SK-N-SH (cell line): ENCODE measurements at regions not wholly inside any gene's neighbourhood (a gene's known extent, or its start where the extent isn't known, plus 50 kb on each side); places are given as distances from the start of the nearest gene placed in this dataset.

Source experiments
- CTCF ChIA-PET: fragments of 300-600, 350-600 bp; formaldehyde crosslinking; extraction: SDS; loops from one replicate; lab custom pipeline; 2021; lab: Yijun Ruan, JAX
- POLR2A ChIA-PET: fragments of 350-600 bp; sonication (Branson Sonifier 250); formaldehyde crosslinking; extraction: SDS; loops from one replicate; lab custom pipeline; 2020; ENCODE audit warnings: antibody characterized with exemption, inconsistent platforms; lab: Yijun Ruan, JAX
- DNase-seq: peaks from one replicate; pipeline ENCODE4 v3.0.0; 2012
- H2AFZ ChIP-seq: fragments of 200-600 bp; sonication (generic); 2 replicates; pipeline ENCODE4 v1.8.1; 2016; ENCODE audit warnings: antibody characterized with exemption, mild to moderate bottlenecking, low read depth
- H3F3A ChIP-seq: fragments of 200-600 bp; sonication (generic); replicated peaks from 2 replicates; pipeline ENCODE3; 2016; ENCODE audit warnings: antibody characterized with exemption, mild to moderate bottlenecking; ENCODE audit not compliant: insufficient read depth
- H3K27ac ChIP-seq, 2 experiments: fragments of 200-500 bp in 1 of 2; fragments of 200-600 bp in 1 of 2; sonication (Bioruptor generic) in 1 of 2; sonication (generic), shearing (Covaris generic) in 1 of 2; 2 replicates each; pipeline versions ENCODE4 v1.5.1 to v1.6.1; 2014 to 2016; ENCODE audit warnings: low read depth in 2 of 2, inconsistent platforms in 1 of 2, low read length in 1 of 2, mild to moderate bottlenecking in 1 of 2, mixed read lengths in 1 of 2
- H3K27me3 ChIP-seq: fragments of 200-600 bp; sonication (generic), shearing (Covaris generic); 2 replicates; pipeline ENCODE4 v1.6.1; 2016; ENCODE audit warnings: mixed run types; ENCODE audit not compliant: insufficient read depth
- H3K36me3 ChIP-seq, 2 experiments: fragments of 200-500 bp in 1 of 2; fragments of 200-600 bp in 1 of 2; sonication (Bioruptor generic) in 1 of 2; sonication (generic) in 1 of 2; replicated peaks in 1 of 2; 2 replicates each; pipeline versions ENCODE3 to v1.5.1; 2014 to 2016; ENCODE audit warnings: low read length in 1 of 2, mild to moderate bottlenecking in 1 of 2; ENCODE audit not compliant: insufficient read depth in 2 of 2, control insufficient read depth in 1 of 2
- H3K4me1 ChIP-seq, 2 experiments: fragments of 200-500 bp in 1 of 2; fragments of 200-600 bp in 1 of 2; sonication (Bioruptor generic) in 1 of 2; sonication (generic), shearing (Covaris generic) in 1 of 2; 2 replicates each; pipeline versions ENCODE4 v1.5.1 to v1.6.1; 2014 to 2016; ENCODE audit warnings: low read depth in 1 of 2, low read length in 1 of 2, mixed run types in 1 of 2; ENCODE audit not compliant: insufficient read depth in 2 of 2, control insufficient read depth in 1 of 2
- H3K4me2 ChIP-seq: fragments of 200-600 bp; sonication (generic), shearing (Covaris generic); 2 replicates; pipeline ENCODE4 v1.6.1; 2017; ENCODE audit warnings: mixed run types
- H3K4me3 ChIP-seq, 2 experiments: fragments of 200-500 bp in 1 of 2; fragments of 200-600 bp in 1 of 2; sonication (Bioruptor generic) in 1 of 2; sonication (generic), shearing (Covaris generic) in 1 of 2; 2 replicates each; pipeline versions ENCODE4 v1.5.1 to v1.8.1; 2014 to 2016; ENCODE audit warnings: low read depth in 2 of 2, inconsistent platforms in 1 of 2, low read length in 1 of 2, mild to moderate bottlenecking in 1 of 2, mixed read lengths in 1 of 2, moderate library complexity in 1 of 2
- H3K79me2 ChIP-seq: fragments of 200-600 bp; sonication (generic); 2 replicates; pipeline ENCODE4 v1.8.1; 2017; ENCODE audit warnings: mild to moderate bottlenecking; ENCODE audit not compliant: insufficient read depth
- H3K9ac ChIP-seq: fragments of 200-600 bp; sonication (generic); 2 replicates; pipeline ENCODE4 v1.6.1; 2017; ENCODE audit warnings: mixed run types
- H3K9me2 ChIP-seq: fragments of 200-600 bp; sonication (generic); 2 replicates; pipeline ENCODE4 v1.6.1; 2017; ENCODE audit warnings: mixed run types
- H3K9me3 ChIP-seq: fragments of 200-600 bp; sonication (generic); 2 replicates; pipeline ENCODE4 v1.6.1; 2017; ENCODE audit warnings: mixed run types, mild to moderate bottlenecking, moderate library complexity
- H4K20me1 ChIP-seq: fragments of 200-600 bp; sonication (generic); 2 replicates; pipeline ENCODE4 v1.6.1; 2017; ENCODE audit warnings: mild to moderate bottlenecking, mixed run types; ENCODE audit not compliant: insufficient read depth
- CHD2 ChIP-seq: fragments of 150-350 bp; IDR thresholded peaks from 2 replicates; pipeline ENCODE4 v1.6.1; 2018; ENCODE audit warnings: low read length; ENCODE audit not compliant: partially characterized antibody
- ELF1 ChIP-seq: IDR thresholded peaks from 2 replicates; pipeline ENCODE4 v1.4.0; 2012
- EP300 ChIP-seq, 2 experiments: IDR thresholded peaks; 2 replicates each; pipeline versions ENCODE4 v1.4.0 to v1.6.1; 2012; ENCODE audit warnings: borderline replicate concordance in 1 of 2, low read depth in 1 of 2, low read length in 1 of 2
- EZH2phosphoT487 ChIP-seq: fragments of 200-600 bp; sonication (generic); IDR thresholded peaks from 2 replicates; pipeline ENCODE4 v1.6.1; 2017; ENCODE audit warnings: low read depth, mixed run types, mild to moderate bottlenecking, antibody characterized with exemption, moderate library complexity, borderline replicate concordance
- FOXJ3 ChIP-seq: sonication (generic); formaldehyde crosslinking; IDR thresholded peaks from 2 replicates; pipeline ENCODE4 v1.5.1; 2020; ENCODE audit warnings: mild to moderate bottlenecking, missing genetic modification reagents
- GABPA ChIP-seq: IDR thresholded peaks from 2 replicates; pipeline ENCODE4 v1.4.0; 2012; ENCODE audit warnings: low read depth, mild to moderate bottlenecking
- GATA2 ChIP-seq: sonication (generic); formaldehyde crosslinking; IDR thresholded peaks from 2 replicates; pipeline ENCODE4 v1.5.0; 2020; ENCODE audit warnings: mild to moderate bottlenecking, missing genetic modification reagents
- IRF3 ChIP-seq: fragments of 150-350 bp; IDR thresholded peaks from 2 replicates; pipeline ENCODE4 v1.6.1; 2016; ENCODE audit warnings: mild to moderate bottlenecking, low read depth, low read length
- JUND ChIP-seq: IDR thresholded peaks from 2 replicates; pipeline ENCODE4 v1.4.0; 2012
- MEF2A ChIP-seq: IDR thresholded peaks from 2 replicates; pipeline ENCODE4 v1.4.0; 2012; ENCODE audit warnings: low read depth, borderline replicate concordance
- MXI1 ChIP-seq: IDR thresholded peaks from 2 replicates; pipeline ENCODE4 v1.6.1; 2012; ENCODE audit warnings: mild to moderate bottlenecking, low read depth, low read length, improper control_type of control experiment
- NFIC ChIP-seq: IDR thresholded peaks from 2 replicates; pipeline ENCODE4 v1.4.0; 2012; ENCODE audit warnings: borderline replicate concordance
- NRF1 ChIP-seq: IDR thresholded peaks from 2 replicates; pipeline ENCODE4 v1.6.1; 2012; ENCODE audit warnings: low read depth, mild to moderate bottlenecking, low read length
- POLR2AphosphoS5 ChIP-seq: IDR thresholded peaks from 2 replicates; pipeline ENCODE4 v1.6.1; 2012; ENCODE audit warnings: low read depth, low read length
- RCOR1 ChIP-seq: fragments of 150-350 bp; IDR thresholded peaks from 2 replicates; pipeline ENCODE4 v1.6.1; 2017; ENCODE audit warnings: antibody characterized with exemption, low read length
- REST ChIP-seq: IDR thresholded peaks from 2 replicates; pipeline ENCODE4 v1.6.1; 2012; ENCODE audit warnings: mild to moderate bottlenecking, low read depth, low read length, moderate library complexity
- RFX5 ChIP-seq: IDR thresholded peaks from 2 replicates; pipeline ENCODE4 v1.6.1; 2012; ENCODE audit warnings: mild to moderate bottlenecking, improper control_type of control experiment, low read length
- RXRA ChIP-seq: IDR thresholded peaks from 2 replicates; pipeline ENCODE4 v1.4.0; 2012; ENCODE audit warnings: low read depth, mild to moderate bottlenecking, borderline replicate concordance
- TAF1 ChIP-seq: IDR thresholded peaks from 2 replicates; pipeline ENCODE4 v1.6.1; 2012; ENCODE audit warnings: low read depth, mild to moderate bottlenecking, low read length, moderate library complexity, borderline replicate concordance
- TCF12 ChIP-seq: IDR thresholded peaks from 2 replicates; pipeline ENCODE4 v1.4.0; 2012
- TEAD4 ChIP-seq: IDR thresholded peaks from 2 replicates; pipeline ENCODE4 v1.4.0; 2012; ENCODE audit warnings: mild to moderate bottlenecking, borderline replicate concordance; ENCODE audit not compliant: insufficient read depth
- USF1 ChIP-seq: IDR thresholded peaks from 2 replicates; pipeline ENCODE4 v1.4.0; 2012; ENCODE audit warnings: low read depth, borderline replicate concordance
- ZBTB33 ChIP-seq: IDR thresholded peaks from 2 replicates; pipeline ENCODE4 v1.4.0; 2012; ENCODE audit warnings: low read depth, borderline replicate concordance
- WGBS: methylation state at CpG from one replicate; pipeline ENCODE4 v1.1.6; 2017; ENCODE audit warnings: low lambda C conversion rate; 5-methylcytosine and 5-hydroxymethylcytosine counted together

- no peak overlapping the region for H3K4me3 ChIP-seq
- H3K4me2 ChIP-seq: no peak overlapping the region
- TF ChIP-seq NFIC (no peak), MEF2A (no peak), CHD2 (no peak), ELF1 (no peak), GATA2 (no peak), MXI1 (no peak), RCOR1 (no peak), TAF1 (no peak), FOXJ3 (CRISPR knock-in tag) (no peak), POLR2AphosphoS5 (no peak), REST (no peak), NRF1 (no peak), TCF12 (no peak)
- no peak overlapping the region for H2AFZ ChIP-seq
- no peaks in the 10 kb centered on the region for H3K79me2 ChIP-seq
- H3K27me3 ChIP-seq: no peaks in the 10 kb centered on the region
- H4K20me1 ChIP-seq: no peaks in the 10 kb centered on the region
- H3K4me1 ChIP-seq: no peaks in the 10 kb centered on the region
- ChIA-PET CTCF (no interaction called here), POLR2A (no interaction called here)
- no peaks in the 10 kb centered on the region for H3K9me2 ChIP-seq
- H3K9ac ChIP-seq: no peak overlapping the region
- no peaks in the 10 kb centered on the region for H3K36me3 ChIP-seq
- H3K9me3 ChIP-seq: no peaks in the 10 kb centered on the region
- no peak overlapping the region for H3K27ac ChIP-seq
- WGBS: 11% methylated on average over 4 of the region's 7 CpGs
- no peak for DNase-seq
- H3F3A ChIP-seq: no peaks in the 10 kb centered on the region
Measured at GRCh38 chr2:146721486-146721885, 1123.3 kb upstream of the ACVR2A start.

- Histone ChIP-seq H3K4me2 (no peak overlapping the region), H3K4me3 (no peak overlapping the region), H3K27me3 (no peaks in the 10 kb centered on the region), H3K27ac (no peak overlapping the region), H3K79me2 (no peaks in the 10 kb centered on the region), H3K9me3 (no peaks in the 10 kb centered on the region), H4K20me1 (no peaks in the 10 kb centered on the region), H3K36me3 (no peaks in the 10 kb centered on the region), H3K9ac (no peak overlapping the region), H2AFZ (no peak overlapping the region), H3K9me2 (no peaks in the 10 kb centered on the region), H3F3A (no peaks in the 10 kb centered on the region), H3K4me1 (no peaks in the 10 kb centered on the region)
- WGBS: 0% methylated on average over 3 of the region's 4 CpGs
- DNase-seq: no peak
- ChIA-PET POLR2A (no interaction called here), CTCF (no interaction called here)
- TF ChIP-seq ZBTB33: no peak
- TF ChIP-seq USF1: no peak
- no peak for TF ChIP-seq RXRA
- TF ChIP-seq TEAD4: no peak
- no peak for TF ChIP-seq EP300 (IDR thresholded peaks at IDR 0.05; ENCODE audit: borderline replicate concordance in 1 of 2, low read depth in 1 of 2, low read length in 1 of 2)
- no peak for TF ChIP-seq IRF3
- TF ChIP-seq RFX5: no peak
- no peak for TF ChIP-seq TCF12
- no peak for TF ChIP-seq NRF1
- no peak for TF ChIP-seq EZH2phosphoT487
- TF ChIP-seq MXI1: no peak
- no peak for TF ChIP-seq JUND
- no peak for TF ChIP-seq GABPA
- TF ChIP-seq, all 33 proteins: peak for 0
Measured at GRCh38 chr2:146720170-146720569, 1124.7 kb upstream of the ACVR2A start.
